GM21423 (cell line): ENCODE measurements at regions not wholly inside any gene's neighbourhood (a gene's known extent, or its start where the extent isn't known, plus 50 kb on each side); places are given as distances from the start of the nearest gene placed in this dataset.
"Not testable (repeated sequence)": the region's sequence is repeated elsewhere in the genome, so short reads cannot be mapped to it uniquely, and the experiment has no call there.

Experiments used
- ATAC-seq: cut with Tn5 transposase; IDR thresholded peaks from one replicate; pipeline ENCODE4 v1.9.1; 2021; ENCODE audit warnings: mild to moderate bottlenecking, moderate library complexity; ENCODE audit not compliant: unreplicated experiment

- no peak for ATAC-seq
Measured at GRCh38 chr20:11689262-11689661, 228.4 kb upstream of the BTBD3 start.

- no peak for ATAC-seq
Measured at GRCh38 chr20:11691766-11692165, 225.9 kb upstream of the BTBD3 start.

- ATAC-seq, result no peak
Measured at GRCh38 chr20:11692567-11692966, 225.1 kb upstream of the BTBD3 start.

GRCh38 chr20:11694467-11694866 is 223.2 kb upstream of the BTBD3 start:
- ATAC-seq, result no peak

GRCh38 chr20:11697055-11697454 is 220.6 kb upstream of the BTBD3 start:
- ATAC-seq, result no peak

- ATAC-seq, result no peak
Measured at GRCh38 chr20:11697646-11698045, 220.0 kb upstream of the BTBD3 start.

- no peak for ATAC-seq
Measured at GRCh38 chr20:11698124-11698523, 219.6 kb upstream of the BTBD3 start.

GRCh38 chr20:11700831-11701230 is 216.9 kb upstream of the BTBD3 start:
- ATAC-seq, result no peak

- no peak for ATAC-seq
Measured at GRCh38 chr20:11702721-11703518, 214.8 kb upstream of the BTBD3 start.

GRCh38 chr20:11705512-11705911 is 212.2 kb upstream of the BTBD3 start:
- no peak for ATAC-seq

- not testable (repeated sequence) for ATAC-seq
Measured at GRCh38 chr20:11708223-11708622, 209.5 kb upstream of the BTBD3 start.

- no peak for ATAC-seq
Measured at GRCh38 chr20:11711214-11711613, 206.5 kb upstream of the BTBD3 start.

- no peak for ATAC-seq
Measured at GRCh38 chr20:11712639-11713160, 205.0 kb upstream of the BTBD3 start.

GRCh38 chr20:11714886-11715285 is 202.8 kb upstream of the BTBD3 start:
- ATAC-seq, result no peak

GRCh38 chr20:11716239-11716944 is 201.3 kb upstream of the BTBD3 start:
- no peak for ATAC-seq

GRCh38 chr20:11716945-11717248 is 200.8 kb upstream of the BTBD3 start:
- ATAC-seq, result no peak

- ATAC-seq, result no peak
Measured at GRCh38 chr20:11717562-11717961, 200.1 kb upstream of the BTBD3 start.

GRCh38 chr20:11718474-11719094 is 199.1 kb upstream of the BTBD3 start:
- ATAC-seq, result no peak

GRCh38 chr20:11719153-11719552 is 198.5 kb upstream of the BTBD3 start:
- ATAC-seq, result no peak

- no peak for ATAC-seq
Measured at GRCh38 chr20:11721411-11721810, 196.3 kb upstream of the BTBD3 start.

- ATAC-seq, result no peak
Measured at GRCh38 chr20:11724097-11724496, 193.6 kb upstream of the BTBD3 start.

- no peak for ATAC-seq
Measured at GRCh38 chr20:11726026-11726425, 191.7 kb upstream of the BTBD3 start.
